Stimulated activated CD8-positive, alpha-beta memory T cell treated with anti-CD3 and anti-CD28 coated beads, Interleukin-12 subunit alpha, Interleukin-12 subunit beta, amount 100 ng/mL, for 1 hour (primary cell): ENCODE measurements at regions not wholly inside any gene's neighbourhood (a gene's known extent, or its start where the extent isn't known, plus 50 kb on each side); places are given as distances from the start of the nearest gene placed in this dataset.
"Not testable (repeated sequence)": the region's sequence is repeated elsewhere in the genome, so short reads cannot be mapped to it uniquely, and the experiment has no call there.

Experiments used
- DNase-seq: peaks from one replicate; pipeline ENCODE4 v3.0.0-alpha.2; 2020; ENCODE audit warnings: low read depth

GRCh38 chr7:136325578-136325977, 348.4 kb upstream of the MTPN start:
- DNase-seq, result no peak

GRCh38 chr7:136325027-136325426, 347.9 kb upstream of the MTPN start:
- DNase-seq, result no peak

- no peak for DNase-seq
These were observed 347.0 kb upstream of the MTPN start for GRCh38 chr7:136324073-136324704.

- no peak for DNase-seq
These were observed 335.4 kb upstream of the MTPN start for GRCh38 chr7:136312592-136312991.

- no peak for DNase-seq
These were observed 332.2 kb upstream of the MTPN start for GRCh38 chr7:136309407-136309806.

- DNase-seq, result no peak
These were observed 331.1 kb upstream of the MTPN start for GRCh38 chr7:136308230-136308629.

- DNase-seq, result no peak
These were observed 326.0 kb upstream of the MTPN start for GRCh38 chr7:136303162-136303561.

- DNase-seq, result no peak
These were observed 324.9 kb upstream of the MTPN start for GRCh38 chr7:136302049-136302448.

- no peak for DNase-seq
These were observed 317.8 kb upstream of the MTPN start for GRCh38 chr7:136294977-136295376.

- DNase-seq, result no peak
These were observed 316.8 kb upstream of the MTPN start for GRCh38 chr7:136293841-136294391.

- no peak for DNase-seq
These were observed 316.1 kb upstream of the MTPN start for GRCh38 chr7:136293272-136293671.

GRCh38 chr7:136292365-136292764, 315.2 kb upstream of the MTPN start:
- no peak for DNase-seq

GRCh38 chr7:136290351-136290750, 313.2 kb upstream of the MTPN start:
- no peak for DNase-seq

- no peak for DNase-seq
These were observed 300.9 kb upstream of the MTPN start for GRCh38 chr7:136278057-136278456.

GRCh38 chr7:136275794-136276193, 298.6 kb upstream of the MTPN start:
- DNase-seq, result no peak

- DNase-seq, result no peak
These were observed 297.6 kb upstream of the MTPN start for GRCh38 chr7:136274636-136275345.

- DNase-seq, result no peak
These were observed 295.8 kb upstream of the MTPN start for GRCh38 chr7:136272934-136273333.

- DNase-seq, result no peak
These were observed 290.7 kb upstream of the MTPN start for GRCh38 chr7:136267822-136268221.

GRCh38 chr7:136266457-136266856, 289.3 kb upstream of the MTPN start:
- DNase-seq, result no peak

GRCh38 chr7:136264304-136264703, 287.1 kb upstream of the MTPN start:
- not testable (repeated sequence) for DNase-seq

- DNase-seq, result not testable (repeated sequence)
These were observed 286.1 kb upstream of the MTPN start for GRCh38 chr7:136263112-136263860.

GRCh38 chr7:136260591-136260990, 283.4 kb upstream of the MTPN start:
- not testable (repeated sequence) for DNase-seq

GRCh38 chr7:136259074-136259473, 281.9 kb upstream of the MTPN start:
- DNase-seq, result no peak
